ENCODE measurements at regions not wholly inside any gene's neighbourhood (a gene's known extent, or its start where the extent isn't known, plus 50 kb on each side); places are given as distances from the start of the nearest gene placed in this dataset.
A peak's percentile ranks its signal among the peaks of the same experiment; 100 is the strongest.
"Not testable (repeated sequence)": the region's sequence is repeated elsewhere in the genome, so short reads cannot be mapped to it uniquely, and the experiment has no call there.

- H3K4me2 ChIP-seq (ENCODE audit: low read length); H3K9me3 ChIP-seq (ENCODE audit: control insufficient read depth, insufficient read depth, low read length); H3K4me3 ChIP-seq (ENCODE audit: low read length); H3K4me1 ChIP-seq (ENCODE audit: control insufficient read depth, low read length); H3K36me3 ChIP-seq (ENCODE audit: control insufficient read depth, low read length); H4K20me1 ChIP-seq (ENCODE audit: control insufficient read depth, insufficient read depth, low read depth, low read length); H3F3A ChIP-seq (ENCODE audit: control insufficient read depth, insufficient read depth); H3K79me2 ChIP-seq (ENCODE audit: control insufficient read depth, low read length); H3K9me2 ChIP-seq (replicated peaks; ENCODE audit: control insufficient read depth, low read length); H3K27ac ChIP-seq (ENCODE audit: low read depth, low read length); H3K27me3 ChIP-seq (ENCODE audit: control insufficient read depth, low read length): not testable (repeated sequence)
Observed at GRCh38 chr9:67708109-67708508, 150.6 kb upstream of the ANKRD20A1 start.

GRCh38 chr9:67711429-67711828 lies 147.3 kb upstream of the ANKRD20A1 start:
- not testable (repeated sequence) for H3K9me2 ChIP-seq (replicated peaks; ENCODE audit: control insufficient read depth, low read length); H4K20me1 ChIP-seq (ENCODE audit: control insufficient read depth, insufficient read depth, low read depth, low read length); H3K27me3 ChIP-seq (ENCODE audit: control insufficient read depth, low read length); H3K4me2 ChIP-seq (ENCODE audit: low read length); H3F3A ChIP-seq (ENCODE audit: control insufficient read depth, insufficient read depth); H3K79me2 ChIP-seq (ENCODE audit: control insufficient read depth, low read length); H3K27ac ChIP-seq (ENCODE audit: low read depth, low read length); H3K4me3 ChIP-seq (ENCODE audit: low read length); H3K4me1 ChIP-seq (ENCODE audit: control insufficient read depth, low read length); H3K36me3 ChIP-seq (ENCODE audit: control insufficient read depth, low read length); H3K9me3 ChIP-seq (ENCODE audit: control insufficient read depth, insufficient read depth, low read length)

DNA sequence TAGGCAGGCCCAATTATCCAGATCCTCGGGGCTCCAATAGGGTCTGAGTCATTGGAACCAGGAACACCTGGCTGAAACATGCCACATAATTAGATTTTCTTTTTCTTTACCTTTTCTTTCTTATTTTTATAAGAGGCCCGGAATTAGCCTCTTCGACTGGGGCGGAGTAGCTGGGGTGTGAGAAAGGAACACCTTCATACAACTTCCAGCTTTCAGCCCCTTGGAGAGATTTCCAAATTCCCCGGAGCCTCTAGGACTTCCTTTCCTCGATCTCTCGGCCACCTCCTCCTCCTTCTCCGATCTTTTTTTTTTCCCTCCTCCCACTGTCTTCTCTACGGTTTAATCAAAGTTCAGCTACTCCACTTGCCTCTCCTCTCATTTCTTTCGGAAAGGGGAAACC lies 146.8 kb upstream of the ANKRD20A1 start:
- H4K20me1 ChIP-seq (ENCODE audit: control insufficient read depth, insufficient read depth, low read depth, low read length); H3K4me2 ChIP-seq (ENCODE audit: low read length); H3K27me3 ChIP-seq (ENCODE audit: control insufficient read depth, low read length); H3K27ac ChIP-seq (ENCODE audit: low read depth, low read length); H3K79me2 ChIP-seq (ENCODE audit: control insufficient read depth, low read length); H3K36me3 ChIP-seq (ENCODE audit: control insufficient read depth, low read length); H3K4me3 ChIP-seq (ENCODE audit: low read length); H3K9me2 ChIP-seq (replicated peaks; ENCODE audit: control insufficient read depth, low read length); H3K4me1 ChIP-seq (ENCODE audit: control insufficient read depth, low read length); H3K9me3 ChIP-seq (ENCODE audit: control insufficient read depth, insufficient read depth, low read length); H3F3A ChIP-seq (ENCODE audit: control insufficient read depth, insufficient read depth): not testable (repeated sequence)

- not testable (repeated sequence) for H3K9me3 ChIP-seq (ENCODE audit: control insufficient read depth, insufficient read depth, low read length); H3K4me1 ChIP-seq (ENCODE audit: control insufficient read depth, low read length); H3K4me2 ChIP-seq (ENCODE audit: low read length); H3K36me3 ChIP-seq (ENCODE audit: control insufficient read depth, low read length); H3K9me2 ChIP-seq (replicated peaks; ENCODE audit: control insufficient read depth, low read length); H3K27ac ChIP-seq (ENCODE audit: low read depth, low read length); H4K20me1 ChIP-seq (ENCODE audit: control insufficient read depth, insufficient read depth, low read depth, low read length); H3K27me3 ChIP-seq (ENCODE audit: control insufficient read depth, low read length); H3K79me2 ChIP-seq (ENCODE audit: control insufficient read depth, low read length); H3F3A ChIP-seq (ENCODE audit: control insufficient read depth, insufficient read depth); H3K4me3 ChIP-seq (ENCODE audit: low read length)
Observed at GRCh38 chr9:67712956-67713355, 145.8 kb upstream of the ANKRD20A1 start.

DNA sequence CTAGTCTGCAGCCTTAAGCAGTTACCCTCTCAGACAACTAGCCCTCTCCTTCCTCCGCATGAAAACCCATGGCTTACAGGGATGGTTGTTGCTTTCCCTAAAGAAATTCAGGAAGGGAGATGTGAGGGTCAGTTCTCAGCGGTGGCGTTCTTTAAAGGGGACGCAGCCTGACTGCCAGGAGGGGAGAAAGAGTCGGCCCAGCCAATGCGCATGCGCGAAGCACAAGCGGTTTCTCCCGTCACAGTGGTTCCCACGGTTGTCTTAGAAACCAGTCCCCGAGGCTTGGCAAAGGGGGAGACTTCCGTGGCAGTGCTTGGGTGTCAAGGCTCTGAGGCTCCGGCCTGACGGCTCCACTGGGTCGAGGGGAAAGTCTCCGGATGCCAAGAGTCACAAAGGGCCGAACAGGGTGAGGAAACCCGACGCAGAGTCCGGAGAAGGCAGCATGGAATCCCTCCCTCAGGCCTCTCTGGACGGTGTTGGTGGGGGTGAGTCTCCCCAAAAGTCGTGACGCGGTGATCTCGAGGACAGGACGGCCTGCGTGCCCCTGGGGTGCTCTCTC lies 140.8 kb upstream of the ANKRD20A1 start:
- H3K36me3 ChIP-seq (ENCODE audit: control insufficient read depth, low read length); H3K79me2 ChIP-seq (ENCODE audit: control insufficient read depth, low read length); H3K4me3 ChIP-seq (ENCODE audit: low read length); H4K20me1 ChIP-seq (ENCODE audit: control insufficient read depth, insufficient read depth, low read depth, low read length); H3K9me2 ChIP-seq (replicated peaks; ENCODE audit: control insufficient read depth, low read length); H3K4me1 ChIP-seq (ENCODE audit: control insufficient read depth, low read length); H3K4me2 ChIP-seq (ENCODE audit: low read length); H3K27ac ChIP-seq (ENCODE audit: low read depth, low read length); H3K27me3 ChIP-seq (ENCODE audit: control insufficient read depth, low read length); H3F3A ChIP-seq (ENCODE audit: control insufficient read depth, insufficient read depth); H3K9me3 ChIP-seq (ENCODE audit: control insufficient read depth, insufficient read depth, low read length): not testable (repeated sequence)

GRCh38 chr9:67720491-67720890 lies 138.2 kb upstream of the ANKRD20A1 start:
- not testable (repeated sequence) for H3K9me2 ChIP-seq (replicated peaks; ENCODE audit: control insufficient read depth, low read length); H3F3A ChIP-seq (ENCODE audit: control insufficient read depth, insufficient read depth); H3K27me3 ChIP-seq (ENCODE audit: control insufficient read depth, low read length); H3K4me1 ChIP-seq (ENCODE audit: control insufficient read depth, low read length); H3K9me3 ChIP-seq (ENCODE audit: control insufficient read depth, insufficient read depth, low read length); H3K27ac ChIP-seq (ENCODE audit: low read depth, low read length); H3K36me3 ChIP-seq (ENCODE audit: control insufficient read depth, low read length); H4K20me1 ChIP-seq (ENCODE audit: control insufficient read depth, insufficient read depth, low read depth, low read length); H3K79me2 ChIP-seq (ENCODE audit: control insufficient read depth, low read length); H3K4me2 ChIP-seq (ENCODE audit: low read length); H3K4me3 ChIP-seq (ENCODE audit: low read length)

DNA sequence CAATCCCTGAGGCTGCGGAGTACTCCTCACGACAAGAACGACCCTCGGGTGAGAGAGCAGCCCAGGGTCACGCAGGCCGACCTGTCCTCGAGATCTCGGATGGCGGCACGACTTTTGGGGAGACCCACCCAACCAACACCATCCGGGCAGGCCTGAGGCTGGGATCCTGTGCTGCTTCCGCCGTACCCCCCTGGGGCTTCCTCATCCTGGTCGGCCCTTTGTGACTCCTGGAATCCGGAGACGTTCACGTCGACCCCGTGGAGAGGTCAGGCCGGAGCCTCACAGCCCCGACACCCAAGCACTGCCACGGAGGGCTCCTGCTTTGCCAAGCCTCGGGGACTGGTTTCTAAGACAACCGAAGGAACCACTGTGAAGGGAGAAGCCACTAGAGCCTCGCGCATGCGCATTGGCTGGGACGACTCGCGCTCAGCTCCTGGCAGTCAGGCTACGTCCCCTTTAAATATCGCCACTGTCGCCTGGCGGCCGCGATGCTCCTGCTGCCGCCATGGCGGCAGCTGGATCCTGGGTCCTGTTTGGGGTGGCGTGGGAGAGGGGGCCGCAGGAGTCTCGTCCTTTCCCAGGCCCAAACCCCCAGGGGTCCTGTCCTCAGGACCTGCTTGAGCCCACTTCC lies 136.2 kb upstream of the ANKRD20A1 start:
- H4K20me1 ChIP-seq (ENCODE audit: control insufficient read depth, insufficient read depth, low read depth, low read length); H3K79me2 ChIP-seq (ENCODE audit: control insufficient read depth, low read length); H3K9me2 ChIP-seq (replicated peaks; ENCODE audit: control insufficient read depth, low read length); H3K27me3 ChIP-seq (ENCODE audit: control insufficient read depth, low read length); H3K36me3 ChIP-seq (ENCODE audit: control insufficient read depth, low read length); H3K9me3 ChIP-seq (ENCODE audit: control insufficient read depth, insufficient read depth, low read length); H3K4me2 ChIP-seq (ENCODE audit: low read length); H3K27ac ChIP-seq (ENCODE audit: low read depth, low read length); H3K4me3 ChIP-seq (ENCODE audit: low read length); H3F3A ChIP-seq (ENCODE audit: control insufficient read depth, insufficient read depth); H3K4me1 ChIP-seq (ENCODE audit: control insufficient read depth, low read length): not testable (repeated sequence)

- not testable (repeated sequence) for H3K9me3 ChIP-seq (ENCODE audit: control insufficient read depth, insufficient read depth, low read length); H3K79me2 ChIP-seq (ENCODE audit: control insufficient read depth, low read length); H3K36me3 ChIP-seq (ENCODE audit: control insufficient read depth, low read length); H3F3A ChIP-seq (ENCODE audit: control insufficient read depth, insufficient read depth); H4K20me1 ChIP-seq (ENCODE audit: control insufficient read depth, insufficient read depth, low read depth, low read length); H3K4me2 ChIP-seq (ENCODE audit: low read length); H3K4me1 ChIP-seq (ENCODE audit: control insufficient read depth, low read length); H3K27me3 ChIP-seq (ENCODE audit: control insufficient read depth, low read length); H3K9me2 ChIP-seq (replicated peaks; ENCODE audit: control insufficient read depth, low read length); H3K27ac ChIP-seq (ENCODE audit: low read depth, low read length)
- H3K4me3 ChIP-seq (ENCODE audit: low read length): peak overlapping the region; percentile 43; the same call in 1 of the 2 replicates
Observed at GRCh38 chr9:67723185-67723584, 135.5 kb upstream of the ANKRD20A1 start.

Data from DOHH2 (cell line).